ENCODE measurements at regions not wholly inside any gene's neighbourhood (a gene's known extent, or its start where the extent isn't known, plus 50 kb on each side); places are given as distances from the start of the nearest gene placed in this dataset.

DNA sequence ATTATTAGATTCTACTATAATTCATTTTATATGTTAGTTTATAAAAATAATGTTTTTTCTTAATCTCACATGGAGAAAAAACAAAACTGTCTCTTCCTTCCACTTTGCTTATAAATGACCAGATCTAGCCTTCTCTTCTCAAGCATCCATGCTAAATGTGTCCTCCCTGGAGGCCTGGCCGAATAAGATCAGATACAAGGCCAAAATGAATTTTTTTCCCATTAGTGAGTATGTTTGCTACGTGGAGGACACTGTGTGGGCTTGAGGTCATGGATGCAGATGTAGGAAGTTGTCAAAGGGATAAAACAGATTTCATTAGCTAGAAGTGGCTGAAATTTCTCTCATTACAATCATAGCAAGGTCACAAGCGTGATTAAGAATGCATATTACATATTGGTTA, 1244.9 kb upstream of the SEL1L start:
- TF ChIP-seq, protein P1, sequence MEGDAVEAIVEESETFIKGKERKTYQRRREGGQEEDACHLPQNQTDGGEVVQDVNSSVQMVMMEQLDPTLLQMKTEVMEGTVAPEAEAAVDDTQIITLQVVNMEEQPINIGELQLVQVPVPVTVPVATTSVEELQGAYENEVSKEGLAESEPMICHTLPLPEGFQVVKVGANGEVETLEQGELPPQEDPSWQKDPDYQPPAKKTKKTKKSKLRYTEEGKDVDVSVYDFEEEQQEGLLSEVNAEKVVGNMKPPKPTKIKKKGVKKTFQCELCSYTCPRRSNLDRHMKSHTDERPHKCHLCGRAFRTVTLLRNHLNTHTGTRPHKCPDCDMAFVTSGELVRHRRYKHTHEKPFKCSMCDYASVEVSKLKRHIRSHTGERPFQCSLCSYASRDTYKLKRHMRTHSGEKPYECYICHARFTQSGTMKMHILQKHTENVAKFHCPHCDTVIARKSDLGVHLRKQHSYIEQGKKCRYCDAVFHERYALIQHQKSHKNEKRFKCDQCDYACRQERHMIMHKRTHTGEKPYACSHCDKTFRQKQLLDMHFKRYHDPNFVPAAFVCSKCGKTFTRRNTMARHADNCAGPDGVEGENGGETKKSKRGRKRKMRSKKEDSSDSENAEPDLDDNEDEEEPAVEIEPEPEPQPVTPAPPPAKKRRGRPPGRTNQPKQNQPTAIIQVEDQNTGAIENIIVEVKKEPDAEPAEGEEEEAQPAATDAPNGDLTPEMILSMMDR (IDR thresholded peaks at IDR 0.05), result no peak
- TF ChIP-seq, protein P2, sequence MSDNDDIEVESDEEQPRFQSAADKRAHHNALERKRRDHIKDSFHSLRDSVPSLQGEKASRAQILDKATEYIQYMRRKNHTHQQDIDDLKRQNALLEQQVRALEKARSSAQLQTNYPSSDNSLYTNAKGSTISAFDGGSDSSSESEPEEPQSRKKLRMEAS (CRISPR knock-in tag; IDR thresholded peaks at IDR 0.05), result no peak
- TF ChIP-seq ZNF138 (CRISPR knock-in tag; conservative IDR thresholded peaks at IDR 0.05) (no peak), ZNF423 (CRISPR knock-in tag; IDR thresholded peaks at IDR 0.05) (no peak), HMGA2 (CRISPR knock-in tag; IDR thresholded peaks at IDR 0.05) (no peak)

Measured in WTC11 (cell line).